ES-I3 (cell line): ENCODE measurements at regions not wholly inside any gene's neighbourhood (a gene's known extent, or its start where the extent isn't known, plus 50 kb on each side); places are given as distances from the start of the nearest gene placed in this dataset.

Experiments
- H3K36me3 ChIP-seq: 2 replicates; pipeline ENCODE4 v1.6.1; 2013; ENCODE audit warnings: mild to moderate bottlenecking, low read length, control low read depth, moderate library complexity; ENCODE audit not compliant: insufficient read depth
- H3K4me1 ChIP-seq: 2 replicates; pipeline ENCODE4 v1.6.1; 2013; ENCODE audit warnings: mild to moderate bottlenecking, control low read depth, low read length; ENCODE audit not compliant: insufficient read depth
- H3K9ac ChIP-seq: 2 replicates; pipeline ENCODE4 v1.6.1; 2013; ENCODE audit warnings: low read depth, mild to moderate bottlenecking, low read length, moderate library complexity
- H3K9me3 ChIP-seq: 2 replicates; pipeline ENCODE4 v1.6.1; 2013; ENCODE audit warnings: mild to moderate bottlenecking, low read length, moderate library complexity; ENCODE audit not compliant: control insufficient read depth, insufficient read depth

DNA sequence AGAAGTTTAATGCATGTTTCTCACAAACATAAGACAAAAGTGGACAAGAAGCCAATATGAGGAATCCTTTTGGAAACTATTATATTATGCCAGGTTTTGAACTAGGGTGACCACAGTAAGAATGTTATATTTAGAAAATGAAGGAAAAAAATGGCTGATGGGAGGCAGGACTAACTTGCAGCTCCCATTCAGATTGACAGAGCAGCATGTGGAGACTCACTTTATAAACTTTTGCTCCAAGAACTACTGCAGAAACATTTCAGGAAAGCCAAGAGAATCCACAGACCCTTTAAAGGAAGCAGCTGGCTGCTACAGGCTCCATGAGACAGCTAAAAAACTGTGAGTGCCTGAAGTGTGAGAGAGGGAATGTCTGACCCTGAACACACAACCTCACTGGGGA, 738.6 kb upstream of the GRIA3 start:
- Histone ChIP-seq H3K36me3 (no peaks in the 10 kb centered on the region), H3K9ac (no peak overlapping the region), H3K4me1 (no peaks in the 10 kb centered on the region), H3K9me3 (no peaks in the 10 kb centered on the region; the same call in 1 of the 2 replicates)

DNA sequence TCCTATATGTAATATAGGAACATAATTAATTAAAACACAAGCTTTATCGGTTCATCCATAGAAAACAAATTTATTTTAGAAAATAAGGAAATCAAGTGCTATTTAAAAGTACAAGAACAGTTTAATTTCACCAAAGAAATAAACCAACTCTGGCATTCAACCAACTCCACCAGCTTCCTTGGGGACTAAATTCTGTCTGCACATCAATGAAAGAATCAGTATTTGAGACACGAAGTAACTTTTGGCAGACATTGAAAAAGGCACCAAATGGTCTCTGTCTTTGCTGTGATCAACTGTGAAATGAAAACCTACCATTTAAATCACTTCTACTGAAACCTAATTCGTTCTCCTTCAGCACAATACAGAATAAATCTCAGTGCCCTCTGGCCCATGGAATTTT, 719.7 kb upstream of the GRIA3 start:
- Histone ChIP-seq H3K9me3 (no peaks in the 10 kb centered on the region; the same call in 1 of the 2 replicates), H3K9ac (no peak overlapping the region), H3K4me1 (no peaks in the 10 kb centered on the region), H3K36me3 (no peaks in the 10 kb centered on the region)

DNA sequence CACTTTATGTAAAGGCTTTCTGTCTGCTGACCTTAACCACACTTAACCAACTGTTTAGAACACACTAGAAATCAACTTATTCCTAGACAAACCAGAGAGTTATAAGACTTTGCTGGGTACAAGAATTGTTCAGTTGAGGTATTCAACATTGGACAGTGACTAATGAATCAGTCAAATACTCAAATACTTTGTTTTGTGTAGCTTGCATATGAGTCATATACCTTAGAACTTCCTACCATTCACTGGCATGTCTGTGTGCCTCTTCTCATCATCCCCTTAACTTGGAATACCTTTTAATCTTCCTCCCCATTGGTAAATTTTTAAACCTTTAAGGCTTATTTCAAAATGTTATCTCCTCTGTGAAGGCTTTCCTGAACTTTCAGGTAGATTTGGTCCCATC, 708.8 kb upstream of the GRIA3 start:
- Histone ChIP-seq H3K9me3 (no peaks in the 10 kb centered on the region), H3K9ac (no peak overlapping the region), H3K36me3 (no peaks in the 10 kb centered on the region), H3K4me1 (no peaks in the 10 kb centered on the region)

DNA sequence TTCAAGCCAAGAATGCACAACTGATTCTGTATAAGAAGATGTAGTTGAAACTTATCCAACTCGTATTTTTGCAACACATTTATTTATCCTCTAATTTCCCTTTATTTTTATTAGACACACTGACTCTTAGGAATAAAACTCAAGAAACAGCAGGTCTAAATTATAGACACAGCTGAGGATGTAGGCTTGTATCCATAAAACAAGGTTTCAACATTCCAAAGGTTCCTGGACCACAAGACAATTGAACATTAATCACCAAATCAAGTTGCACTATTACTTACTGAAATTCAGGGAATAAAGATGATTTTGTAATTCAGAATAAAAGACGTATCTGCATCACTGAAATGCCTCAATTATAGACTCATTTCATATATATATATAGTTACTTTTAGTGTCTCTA, 683.5 kb upstream of the GRIA3 start:
- Histone ChIP-seq H3K9ac (no peak overlapping the region), H3K9me3 (no peaks in the 10 kb centered on the region), H3K36me3 (no peaks in the 10 kb centered on the region), H3K4me1 (no peaks in the 10 kb centered on the region)

DNA sequence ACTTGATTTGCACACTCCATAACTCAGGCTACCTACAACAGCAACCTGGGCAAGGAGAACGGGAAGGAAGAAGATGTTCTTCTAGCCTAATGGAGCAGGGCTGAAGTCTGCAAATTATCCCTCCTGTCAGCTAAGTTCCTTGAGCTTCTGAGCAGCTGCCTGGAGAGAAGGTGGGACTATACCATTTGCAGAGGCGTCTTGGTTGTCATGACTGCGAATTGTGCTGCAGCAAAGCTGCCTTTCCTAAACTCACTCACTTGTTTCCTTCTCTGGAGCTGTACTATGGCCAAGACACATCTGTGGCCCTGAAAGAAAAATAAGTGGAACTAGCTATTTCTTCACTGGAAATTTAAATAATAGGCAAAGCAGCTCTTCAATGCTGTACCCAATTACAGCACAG, 682.4 kb upstream of the GRIA3 start:
- Histone ChIP-seq H3K9ac (no peak overlapping the region), H3K36me3 (no peaks in the 10 kb centered on the region), H3K9me3 (no peaks in the 10 kb centered on the region)

DNA sequence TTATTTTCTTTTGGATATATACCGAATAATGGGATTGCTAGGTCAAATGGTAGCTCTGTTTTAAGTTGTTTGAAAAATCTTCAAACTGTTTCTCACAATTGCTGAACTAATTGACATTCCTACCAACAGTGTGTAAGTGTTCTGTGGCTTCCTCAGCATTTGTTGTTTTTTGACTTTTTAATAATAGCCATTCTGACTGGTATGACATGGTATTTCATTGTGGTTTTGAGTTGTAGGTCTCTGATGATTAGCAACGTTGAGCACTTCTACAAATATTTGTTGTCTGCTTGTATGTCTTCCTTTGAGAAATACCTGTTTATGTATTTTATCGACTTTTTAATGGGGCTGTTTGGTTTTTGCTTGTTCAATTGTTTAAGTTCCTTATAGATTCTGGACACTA, 680.1 kb upstream of the GRIA3 start:
- Histone ChIP-seq H3K9me3 (no peaks in the 10 kb centered on the region), H3K36me3 (no peaks in the 10 kb centered on the region), H3K9ac (no peak overlapping the region), H3K4me1 (no peaks in the 10 kb centered on the region)

More for the DNA sequence above, 682.4 kb upstream of the GRIA3 start:
- no peaks in the 10 kb centered on the region for H3K4me1 ChIP-seq

DNA sequence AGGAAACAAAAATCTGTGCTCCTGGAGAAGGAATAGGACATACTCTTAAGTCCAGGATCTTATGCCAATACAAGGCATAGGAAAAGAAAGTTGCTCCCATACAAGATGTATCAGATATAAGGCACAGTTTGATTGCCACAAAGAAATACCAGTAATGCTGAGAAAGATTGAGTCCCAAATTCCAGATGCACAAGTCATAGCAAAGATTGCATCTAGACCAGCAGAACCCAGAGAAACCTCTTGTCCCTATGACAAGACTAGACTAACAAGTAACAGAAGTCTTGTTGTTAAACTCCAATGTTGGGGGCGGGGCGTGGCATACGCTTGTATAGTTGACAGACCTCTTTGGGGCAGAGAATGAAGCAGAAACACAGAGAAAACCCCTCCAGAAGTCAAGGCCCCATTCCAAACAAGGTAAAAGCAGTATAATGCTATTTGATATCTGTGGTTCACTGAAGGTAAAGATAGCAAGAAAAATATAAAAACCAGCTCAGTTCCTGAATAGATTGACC, 671.5 kb upstream of the GRIA3 start:
- no peak overlapping the region for H3K9ac ChIP-seq
- H3K36me3 ChIP-seq = no peaks in the 10 kb centered on the region
- H3K4me1 ChIP-seq = no peaks in the 10 kb centered on the region
- H3K9me3 ChIP-seq = no peaks in the 10 kb centered on the region

DNA sequence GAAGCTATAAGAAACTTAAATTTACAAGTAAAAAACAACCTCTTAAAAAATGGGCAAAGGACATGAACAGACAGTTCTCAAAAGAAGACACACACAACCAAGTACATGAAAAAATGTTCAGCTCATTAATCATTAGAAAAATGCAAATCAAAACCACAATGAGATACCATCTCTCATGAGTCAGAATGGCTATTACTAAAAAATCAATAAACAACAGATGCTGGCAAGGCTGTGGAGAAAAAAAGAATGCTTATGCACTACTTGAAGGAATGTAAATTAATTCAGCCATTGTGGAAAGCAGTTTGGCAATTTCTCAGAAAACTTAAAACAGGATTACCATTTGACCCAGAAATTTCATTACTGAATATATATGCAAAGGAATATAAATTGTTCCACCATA, 666.3 kb upstream of the GRIA3 start:
- no peaks in the 10 kb centered on the region for H3K9me3 ChIP-seq
- H3K9ac ChIP-seq = no peak overlapping the region
- H3K4me1 ChIP-seq = no peaks in the 10 kb centered on the region
- no peaks in the 10 kb centered on the region for H3K36me3 ChIP-seq

DNA sequence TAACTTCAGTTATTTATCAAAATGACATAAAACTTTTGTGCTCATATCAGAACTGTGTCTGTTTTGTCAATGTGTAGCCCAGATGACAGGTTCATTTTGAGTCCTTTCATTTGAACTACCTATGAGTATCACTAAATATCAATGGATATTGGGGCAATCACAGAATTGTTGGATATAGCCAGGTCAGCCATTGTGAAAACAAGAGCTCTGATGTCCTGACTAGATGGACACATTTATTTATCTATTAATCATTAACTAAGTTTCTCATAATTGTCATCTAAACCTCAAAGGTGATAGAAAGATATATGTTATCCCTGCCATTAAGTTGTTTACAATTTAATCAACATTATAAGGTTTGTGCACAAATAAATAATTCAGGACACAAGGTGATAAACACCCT, 638.3 kb upstream of the GRIA3 start:
- no peaks in the 10 kb centered on the region for H3K36me3 ChIP-seq
- no peak overlapping the region for H3K9ac ChIP-seq
- no peaks in the 10 kb centered on the region for H3K4me1 ChIP-seq
- no peaks in the 10 kb centered on the region for H3K9me3 ChIP-seq

DNA sequence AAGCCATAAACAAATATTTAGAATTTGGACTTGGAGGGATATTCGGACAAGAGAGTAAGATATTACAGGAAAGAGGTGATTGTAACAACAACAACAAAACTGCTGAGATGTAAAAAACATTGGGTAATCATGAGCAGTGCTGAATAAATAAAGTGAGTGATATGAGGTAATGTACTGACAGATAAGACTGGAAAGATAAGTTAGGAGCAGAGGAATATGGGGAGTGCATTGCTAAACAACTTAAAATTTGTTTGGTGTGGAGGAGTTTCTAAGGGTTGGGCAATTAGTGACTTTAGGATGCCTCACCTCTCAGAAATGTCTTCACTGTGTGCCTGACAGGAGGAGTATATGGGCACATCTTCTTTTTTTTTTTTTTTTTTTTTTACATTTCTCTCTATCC, 637.8 kb upstream of the GRIA3 start:
- Histone ChIP-seq H3K9ac (no peak overlapping the region), H3K4me1 (no peaks in the 10 kb centered on the region), H3K36me3 (no peaks in the 10 kb centered on the region), H3K9me3 (no peaks in the 10 kb centered on the region)

DNA sequence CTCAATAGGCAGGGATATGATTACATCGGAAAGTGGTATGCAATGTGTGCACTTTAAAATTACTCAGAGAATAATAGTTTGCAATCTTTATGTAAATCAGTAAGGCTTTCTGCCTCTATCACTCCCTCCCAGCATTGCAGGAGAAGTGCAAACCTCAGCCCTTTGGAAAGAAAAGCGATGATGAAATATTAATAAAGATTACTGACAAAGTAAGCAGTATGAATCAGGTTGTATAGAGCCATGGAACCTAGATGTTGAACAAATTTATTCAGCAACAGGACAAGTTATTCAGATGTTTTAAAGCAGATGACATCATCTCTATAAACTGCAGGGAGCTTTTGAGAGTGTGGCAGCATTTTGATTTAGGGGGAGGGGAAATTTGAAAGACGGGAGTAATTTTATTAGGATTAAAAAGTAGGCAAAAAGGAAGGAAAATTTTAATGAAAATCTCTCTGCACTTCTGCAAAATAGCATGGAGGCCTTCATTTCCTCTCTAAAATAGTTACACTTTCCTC, 631.7 kb upstream of the GRIA3 start:
- no peak overlapping the region for H3K9ac ChIP-seq
- no peaks in the 10 kb centered on the region for H3K4me1 ChIP-seq
- H3K9me3 ChIP-seq = no peaks in the 10 kb centered on the region
- no peaks in the 10 kb centered on the region for H3K36me3 ChIP-seq

DNA sequence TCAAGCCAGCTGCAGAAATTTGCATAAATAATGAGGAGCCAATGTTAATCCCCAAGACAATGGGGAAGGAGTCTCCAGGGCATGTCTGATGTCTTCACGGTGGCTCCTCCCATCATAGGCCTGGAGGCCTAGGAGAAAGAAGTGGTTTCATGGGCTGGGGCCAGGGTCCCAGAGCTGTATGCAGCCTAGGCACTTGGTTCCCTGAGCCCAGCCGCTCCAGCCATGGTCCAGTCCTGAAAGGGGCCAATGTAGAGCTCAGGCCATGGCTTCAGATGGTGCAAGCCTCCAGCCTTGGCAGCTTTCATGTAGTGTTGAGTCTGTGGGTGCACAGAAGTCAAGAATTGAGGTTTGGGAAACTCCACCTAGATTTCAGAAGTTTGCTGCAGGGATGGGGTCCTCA, 628.2 kb upstream of the GRIA3 start:
- Histone ChIP-seq H3K4me1 (no peaks in the 10 kb centered on the region), H3K36me3 (no peaks in the 10 kb centered on the region), H3K9ac (no peak overlapping the region), H3K9me3 (no peaks in the 10 kb centered on the region)

DNA sequence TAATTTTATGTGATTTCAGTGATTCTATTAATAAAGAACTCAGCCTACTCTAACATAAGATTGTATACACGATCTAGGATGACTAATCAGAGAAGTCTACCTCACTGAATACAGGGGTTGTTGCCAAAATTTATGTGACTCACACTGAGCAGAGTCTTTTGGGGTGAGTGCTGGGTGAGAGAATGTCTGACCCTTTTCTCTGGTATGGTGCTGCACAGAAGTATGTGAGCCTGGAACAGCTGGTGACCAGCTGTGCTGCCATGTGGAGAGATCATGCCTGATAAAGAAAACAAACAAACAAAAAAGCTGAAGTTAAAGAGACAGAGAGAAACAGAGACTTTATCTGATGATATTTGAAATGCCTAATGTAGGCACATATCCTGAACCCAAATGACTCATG, 618.1 kb upstream of the GRIA3 start:
- Histone ChIP-seq H3K4me1 (no peaks in the 10 kb centered on the region), H3K36me3 (no peaks in the 10 kb centered on the region), H3K9me3 (no peaks in the 10 kb centered on the region), H3K9ac (no peak overlapping the region)

DNA sequence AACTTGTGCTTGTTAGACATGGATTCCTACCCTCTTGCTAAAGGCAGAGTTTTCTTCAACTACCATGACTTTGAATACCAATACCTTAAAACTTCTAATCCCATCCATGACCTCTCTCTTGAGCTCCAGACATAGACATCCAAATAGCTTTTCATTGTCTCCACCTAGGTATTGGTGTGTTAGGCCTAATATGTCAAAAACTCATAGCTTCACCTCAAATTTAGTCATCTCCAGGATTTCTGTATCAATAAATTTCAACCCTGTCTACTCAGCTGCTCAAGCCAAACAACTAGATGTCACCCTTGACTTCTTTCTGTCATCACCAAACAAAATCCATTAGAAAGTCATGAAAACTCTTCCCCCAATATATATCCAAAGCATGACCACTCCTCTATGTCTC, 617.7 kb upstream of the GRIA3 start:
- no peaks in the 10 kb centered on the region for H3K4me1 ChIP-seq
- no peaks in the 10 kb centered on the region for H3K9me3 ChIP-seq
- no peak overlapping the region for H3K9ac ChIP-seq
- H3K36me3 ChIP-seq = no peaks in the 10 kb centered on the region

DNA sequence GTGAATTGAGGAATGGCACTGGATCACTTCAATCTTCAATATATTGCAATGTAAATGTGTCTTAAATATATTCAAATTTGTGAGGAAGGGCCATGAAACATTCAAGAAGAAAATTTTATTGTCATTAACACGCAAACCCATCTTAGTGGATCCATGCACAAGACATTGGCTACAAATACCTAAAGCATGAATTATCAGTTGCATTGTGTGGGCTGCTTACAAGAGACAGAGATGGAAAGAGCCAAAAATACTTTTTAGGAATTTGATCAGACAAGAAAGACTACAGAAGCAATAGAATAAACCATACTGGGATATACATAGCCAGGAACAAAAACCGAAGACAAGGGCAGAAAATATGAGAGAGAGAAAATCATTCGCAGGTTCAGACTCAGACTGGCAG, 616.2 kb upstream of the GRIA3 start:
- Histone ChIP-seq H3K4me1 (no peaks in the 10 kb centered on the region), H3K9ac (no peak overlapping the region), H3K36me3 (no peaks in the 10 kb centered on the region), H3K9me3 (no peaks in the 10 kb centered on the region)

DNA sequence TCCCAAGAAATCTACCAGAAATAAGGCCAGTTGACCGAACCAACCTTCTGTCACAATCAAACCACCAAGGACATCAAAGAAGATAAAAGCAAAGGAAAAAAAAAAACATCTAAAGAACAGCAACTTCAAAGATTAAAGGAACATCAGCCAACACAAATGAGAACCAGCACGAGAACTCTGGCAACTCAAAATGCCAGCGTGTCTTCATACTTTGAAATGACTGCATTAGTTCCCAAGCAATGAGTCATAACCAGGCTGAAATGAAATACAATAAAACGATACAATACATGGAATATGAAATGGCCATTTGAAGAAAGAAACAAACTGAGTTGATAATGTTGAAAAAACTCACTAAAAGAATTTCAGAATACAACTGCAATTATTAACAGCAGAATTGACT, 611.6 kb upstream of the GRIA3 start:
- H3K9ac ChIP-seq = no peak overlapping the region
- H3K9me3 ChIP-seq = no peaks in the 10 kb centered on the region; the same call in 1 of the 2 replicates
- no peaks in the 10 kb centered on the region for H3K36me3 ChIP-seq
- H3K4me1 ChIP-seq = no peaks in the 10 kb centered on the region
